ENCODE measurements at regions not wholly inside any gene's neighbourhood (a gene's known extent, or its start where the extent isn't known, plus 50 kb on each side); places are given as distances from the start of the nearest gene placed in this dataset.

DNA sequence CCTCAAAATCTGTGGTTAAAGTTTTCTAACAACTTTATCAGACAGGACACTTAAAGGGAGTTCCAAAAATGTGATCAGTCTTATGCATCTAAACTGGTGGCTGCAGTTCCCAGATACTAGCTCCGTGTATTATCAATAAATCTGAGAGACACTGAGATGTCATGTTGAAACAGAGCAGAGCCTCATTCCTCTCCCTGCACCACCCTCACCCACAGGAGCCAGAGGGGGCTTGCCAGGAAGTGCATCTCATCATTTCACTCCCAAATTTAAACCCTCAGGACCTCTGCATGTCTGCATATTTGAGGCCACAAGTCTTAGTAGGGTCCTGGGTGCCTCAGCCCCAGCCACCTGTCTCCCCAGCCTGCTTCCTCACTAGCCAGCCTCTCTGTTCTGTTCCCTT lies 167.4 kb upstream of the NTM start (continued):
- TF ChIP-seq, protein P1, sequence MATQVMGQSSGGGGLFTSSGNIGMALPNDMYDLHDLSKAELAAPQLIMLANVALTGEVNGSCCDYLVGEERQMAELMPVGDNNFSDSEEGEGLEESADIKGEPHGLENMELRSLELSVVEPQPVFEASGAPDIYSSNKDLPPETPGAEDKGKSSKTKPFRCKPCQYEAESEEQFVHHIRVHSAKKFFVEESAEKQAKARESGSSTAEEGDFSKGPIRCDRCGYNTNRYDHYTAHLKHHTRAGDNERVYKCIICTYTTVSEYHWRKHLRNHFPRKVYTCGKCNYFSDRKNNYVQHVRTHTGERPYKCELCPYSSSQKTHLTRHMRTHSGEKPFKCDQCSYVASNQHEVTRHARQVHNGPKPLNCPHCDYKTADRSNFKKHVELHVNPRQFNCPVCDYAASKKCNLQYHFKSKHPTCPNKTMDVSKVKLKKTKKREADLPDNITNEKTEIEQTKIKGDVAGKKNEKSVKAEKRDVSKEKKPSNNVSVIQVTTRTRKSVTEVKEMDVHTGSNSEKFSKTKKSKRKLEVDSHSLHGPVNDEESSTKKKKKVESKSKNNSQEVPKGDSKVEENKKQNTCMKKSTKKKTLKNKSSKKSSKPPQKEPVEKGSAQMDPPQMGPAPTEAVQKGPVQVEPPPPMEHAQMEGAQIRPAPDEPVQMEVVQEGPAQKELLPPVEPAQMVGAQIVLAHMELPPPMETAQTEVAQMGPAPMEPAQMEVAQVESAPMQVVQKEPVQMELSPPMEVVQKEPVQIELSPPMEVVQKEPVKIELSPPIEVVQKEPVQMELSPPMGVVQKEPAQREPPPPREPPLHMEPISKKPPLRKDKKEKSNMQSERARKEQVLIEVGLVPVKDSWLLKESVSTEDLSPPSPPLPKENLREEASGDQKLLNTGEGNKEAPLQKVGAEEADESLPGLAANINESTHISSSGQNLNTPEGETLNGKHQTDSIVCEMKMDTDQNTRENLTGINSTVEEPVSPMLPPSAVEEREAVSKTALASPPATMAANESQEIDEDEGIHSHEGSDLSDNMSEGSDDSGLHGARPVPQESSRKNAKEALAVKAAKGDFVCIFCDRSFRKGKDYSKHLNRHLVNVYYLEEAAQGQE (IDR thresholded peaks at IDR 0.05; ENCODE audit: low read depth) = no peak

DNA sequence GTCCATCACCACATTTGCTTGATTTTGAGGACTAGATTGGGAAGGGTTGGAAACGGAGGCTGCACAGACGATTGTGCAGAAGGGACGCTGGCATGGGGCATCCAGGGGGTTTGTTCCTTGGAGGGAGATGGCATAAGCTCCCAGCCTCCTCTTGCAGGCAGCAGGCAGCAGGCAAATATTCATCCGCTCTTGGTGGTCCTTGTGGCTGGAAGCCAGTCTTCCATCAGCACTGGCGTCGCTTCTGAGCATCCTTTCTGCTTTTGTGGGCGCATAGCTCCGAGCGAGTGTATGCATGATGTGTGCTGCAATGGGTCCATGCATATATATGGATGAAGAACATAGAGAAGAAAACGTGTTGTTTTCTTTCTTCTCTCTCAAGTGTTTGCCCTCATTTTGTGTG lies 166.1 kb upstream of the NTM start:
- Histone ChIP-seq H3K79me2 (ENCODE audit: insufficient read depth, low read length) (no peaks in the 10 kb centered on the region), H2AFZ (ENCODE audit: low read depth, low read length, poor library complexity, severe bottlenecking) (no peak overlapping the region), H3K36me3 (ENCODE audit: control insufficient read depth in 1 of 2, insufficient read depth in 2 of 2, low read length in 2 of 2) (no peaks in the 10 kb centered on the region), H3K9me3 (ENCODE audit: control insufficient read depth in 1 of 2, insufficient read depth in 1 of 2, low read depth in 1 of 2, low read length in 2 of 2) (peaks cover 0 to 3% of the 10 kb centered on the region in 2 experiments; a peak in 1 of 4 replicates), H3K27ac (ENCODE audit: low read depth, low read length) (no peak overlapping the region), H3K4me3 (replicated peaks in 1 of 2; ENCODE audit: low read depth in 1 of 2, low read length in 2 of 2) (no peak overlapping the region), H3K4me1 (ENCODE audit: control insufficient read depth in 1 of 2, insufficient read depth in 2 of 2, low read length in 2 of 2) (no peaks in the 10 kb centered on the region), H3K9me2 (ENCODE audit: insufficient read depth) (no peaks in the 10 kb centered on the region), H3K9ac (ENCODE audit: low read length) (no peak overlapping the region), H4K20me1 (ENCODE audit: insufficient read depth) (no peaks in the 10 kb centered on the region), H3K27me3 (ENCODE audit: insufficient read depth, low read length) (no peaks in the 10 kb centered on the region), H3K4me2 (ENCODE audit: low read length) (no peak overlapping the region)
- ATAC-seq = no peak
- POLR2A ChIA-PET = no interaction called here
- RAD21 ChIA-PET (ENCODE audit: low non-redundant PET in 1 of 2, low total read pairs in 2 of 2, uncharacterized antibody in 2 of 2, unreplicated experiment in 2 of 2) = no interaction called here
- no peak for DNase-seq (ENCODE audit: low read depth, low spot score)
- CTCF ChIA-PET = no interaction called here
- no TSS peak for BruUV-seq (replicated peaks)
- intact Hi-C loops (cut with micrococcal nuclease) = no loop called here
- TF ChIP-seq, protein P2, sequence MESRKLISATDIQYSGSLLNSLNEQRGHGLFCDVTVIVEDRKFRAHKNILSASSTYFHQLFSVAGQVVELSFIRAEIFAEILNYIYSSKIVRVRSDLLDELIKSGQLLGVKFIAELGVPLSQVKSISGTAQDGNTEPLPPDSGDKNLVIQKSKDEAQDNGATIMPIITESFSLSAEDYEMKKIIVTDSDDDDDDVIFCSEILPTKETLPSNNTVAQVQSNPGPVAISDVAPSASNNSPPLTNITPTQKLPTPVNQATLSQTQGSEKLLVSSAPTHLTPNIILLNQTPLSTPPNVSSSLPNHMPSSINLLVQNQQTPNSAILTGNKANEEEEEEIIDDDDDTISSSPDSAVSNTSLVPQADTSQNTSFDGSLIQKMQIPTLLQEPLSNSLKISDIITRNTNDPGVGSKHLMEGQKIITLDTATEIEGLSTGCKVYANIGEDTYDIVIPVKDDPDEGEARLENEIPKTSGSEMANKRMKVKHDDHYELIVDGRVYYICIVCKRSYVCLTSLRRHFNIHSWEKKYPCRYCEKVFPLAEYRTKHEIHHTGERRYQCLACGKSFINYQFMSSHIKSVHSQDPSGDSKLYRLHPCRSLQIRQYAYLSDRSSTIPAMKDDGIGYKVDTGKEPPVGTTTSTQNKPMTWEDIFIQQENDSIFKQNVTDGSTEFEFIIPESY (IDR thresholded peaks at IDR 0.05; ENCODE audit: extremely low read depth, insufficient replicate concordance, low read length) = no peak
- no peak for TF ChIP-seq CBX3 (IDR thresholded peaks at IDR 0.05; ENCODE audit: low read depth)
- TF ChIP-seq, protein P3, sequence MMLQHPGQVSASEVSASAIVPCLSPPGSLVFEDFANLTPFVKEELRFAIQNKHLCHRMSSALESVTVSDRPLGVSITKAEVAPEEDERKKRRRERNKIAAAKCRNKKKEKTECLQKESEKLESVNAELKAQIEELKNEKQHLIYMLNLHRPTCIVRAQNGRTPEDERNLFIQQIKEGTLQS (IDR thresholded peaks at IDR 0.05) = no peak
